GM12878 (cell line): ENCODE measurements at regions not wholly inside any gene's neighbourhood (a gene's known extent, or its start where the extent isn't known, plus 50 kb on each side); places are given as distances from the start of the nearest gene placed in this dataset.

Experiments used
- ATAC-seq: fragments of 200-7000 bp; cut with Tn5 transposase; 3 replicates; pipeline ENCODE4 v1.9.1; 2020; ENCODE audit warnings: mild to moderate bottlenecking, moderate library complexity
- BruUV-seq: library from RNA; stranded (reverse); fragments of 400-500 nt; replicated peaks from 2 replicates; lab custom pipeline; 2021; lab: Mats Ljungman, UMichigan
- CTCF ChIA-PET: fragments of 300-600 bp; sonication (Branson Sonifier 250); formaldehyde crosslinking; extraction: SDS; loops from one replicate; lab custom pipeline; 2021; ENCODE audit warnings: inconsistent platforms; lab: Yijun Ruan, JAX
- POLR2A ChIA-PET: fragments of 350-600 bp; formaldehyde crosslinking; extraction: SDS; loops from one replicate; lab custom pipeline; 2021; ENCODE audit warnings: inconsistent platforms; lab: Charles Lee
- RAD21 ChIA-PET: fragments of 300-600 bp; sonication (Branson Sonifier 250); formaldehyde crosslinking; loops from one replicate; lab custom pipeline; 2023; ENCODE audit warnings: antibody characterized with exemption; ENCODE audit not compliant: unreplicated experiment; lab: Charles Lee
- SMC1A ChIA-PET: fragments of 300-600 bp; sonication (Branson Sonifier 250); formaldehyde crosslinking; loops from one replicate; lab custom pipeline; 2023; ENCODE audit not compliant: unreplicated experiment, uncharacterized antibody; lab: Charles Lee
- DNase-seq: peaks from one replicate; pipeline ENCODE4 v3.0.0-alpha.2; 2011; ENCODE audit warnings: low read depth, low spot score
- FAIRE-seq: peaks from 3 replicates; lab custom pipeline; 2011; peaks lifted over from hg19 to GRCh38; lab: Jason Lieb, UNC
- H2AFZ ChIP-seq: 2 replicates; pipeline ENCODE4 v1.6.0; 2011; ENCODE audit warnings: low read depth, low read length, control low read depth; ENCODE audit not compliant: control insufficient read depth
- H3K27ac ChIP-seq: 2 replicates; pipeline ENCODE4 v1.5.1; 2011; ENCODE audit warnings: control low read depth; ENCODE audit not compliant: control insufficient read depth, insufficient read depth
- H3K27me3 ChIP-seq, 2 experiments: replicated peaks in 1 of 2; 2 replicates each; pipeline versions ENCODE4 v1.6.0 to v1.6.1; 2011; ENCODE audit warnings: low read length in 1 of 2; ENCODE audit not compliant: control insufficient read depth in 2 of 2, insufficient read depth in 2 of 2
- H3K36me3 ChIP-seq, 2 experiments: 2 replicates each; pipeline ENCODE4 v1.5.1; 2011; ENCODE audit warnings: low read length in 1 of 2; ENCODE audit not compliant: control insufficient read depth in 2 of 2, insufficient read depth in 2 of 2
- H3K4me1 ChIP-seq: 2 replicates; pipeline ENCODE4 v1.6.1; 2011; ENCODE audit warnings: mild to moderate bottlenecking, low read length, moderate library complexity, mixed read lengths; ENCODE audit not compliant: control insufficient read depth, insufficient read depth
- H3K4me2 ChIP-seq: 2 replicates; pipeline ENCODE4 v1.6.0; 2011; ENCODE audit warnings: control low read depth; ENCODE audit not compliant: control insufficient read depth, insufficient read depth
- H3K4me3 ChIP-seq: fragments of 200-600 bp; sonication (generic); 2 replicates; pipeline ENCODE4 v1.5.1; 2016
- H3K79me2 ChIP-seq: 2 replicates; pipeline ENCODE4 v1.6.0; 2011; ENCODE audit warnings: low read length; ENCODE audit not compliant: control insufficient read depth, insufficient read depth
- H3K9ac ChIP-seq: 2 replicates; pipeline ENCODE4 v1.8.0; 2011; ENCODE audit warnings: low read length, control low read depth, mixed read lengths; ENCODE audit not compliant: control insufficient read depth, insufficient read depth
- H3K9me3 ChIP-seq: replicated peaks from 3 replicates; pipeline ENCODE4 v1.5.1; 2011; ENCODE audit warnings: mild to moderate bottlenecking, low read length; ENCODE audit not compliant: control insufficient read depth, insufficient read depth
- H4K20me1 ChIP-seq: 2 replicates; pipeline ENCODE4 v1.6.0; 2011; ENCODE audit not compliant: control insufficient read depth, insufficient read depth
- ASH2L ChIP-seq: fragments of 300-600, 200-600 bp; sonication (generic); IDR thresholded peaks from 2 replicates; pipeline ENCODE4 v1.6.1; 2017; ENCODE audit warnings: low read depth, mild to moderate bottlenecking, borderline replicate concordance
- BACH1 ChIP-seq: fragments of 450-650 bp; IDR thresholded peaks from 2 replicates; pipeline ENCODE4 v1.6.1; 2017; ENCODE audit warnings: mild to moderate bottlenecking, borderline replicate concordance
- PAX5 ChIP-seq: IDR thresholded peaks from 2 replicates; pipeline ENCODE4 v1.6.1; 2011; ENCODE audit warnings: low read depth, low read length, borderline replicate concordance
- SREBF2 ChIP-seq: IDR thresholded peaks from 2 replicates; pipeline ENCODE4 v1.6.1; 2012; ENCODE audit warnings: mild to moderate bottlenecking, low read length
- STAT3 ChIP-seq: IDR thresholded peaks from 2 replicates; pipeline ENCODE4 v1.6.1; 2011; ENCODE audit warnings: low read depth, low read length, improper control_type of control experiment
- WGBS: methylation state at CpG from one replicate; pipeline ENCODE4 v1.1.6; 2016; ENCODE audit warnings: low lambda C conversion rate; ENCODE audit not compliant: insufficient replicate concordance, insufficient coverage; ENCODE audit errors: missing lambda C conversion rate; 5-methylcytosine and 5-hydroxymethylcytosine counted together
- in situ Hi-C: fragments of 300-500 bp; cut with MboI; formaldehyde crosslinking; loops from 9 replicates; pipeline ENCODE4 v1.14.3; 2018; ENCODE audit warnings: mixed read lengths
- intact Hi-C: fragments of 100-400 bp; cut with micrococcal nuclease; formaldehyde crosslinking; loops from one replicate; pipeline ENCODE4 v1.14.2; 2022; ENCODE audit not compliant: unreplicated experiment
- TF ChIP-seq, protein P1 (sequence below): fragments of 150-350 bp; IDR thresholded peaks from 2 replicates; pipeline ENCODE4 v1.6.1; 2014; ENCODE audit warnings: mild to moderate bottlenecking, low read depth, low read length
- TF ChIP-seq, protein P2 (sequence below): fragments of 450-650 bp; IDR thresholded peaks from 2 replicates; pipeline ENCODE4 v1.6.1; 2017; ENCODE audit warnings: mild to moderate bottlenecking, moderate library complexity
- TF ChIP-seq, protein P3 (sequence below): fragments of 450-650 bp; IDR thresholded peaks from 2 replicates; pipeline ENCODE4 v1.6.1; 2016; ENCODE audit warnings: mild to moderate bottlenecking

DNA sequence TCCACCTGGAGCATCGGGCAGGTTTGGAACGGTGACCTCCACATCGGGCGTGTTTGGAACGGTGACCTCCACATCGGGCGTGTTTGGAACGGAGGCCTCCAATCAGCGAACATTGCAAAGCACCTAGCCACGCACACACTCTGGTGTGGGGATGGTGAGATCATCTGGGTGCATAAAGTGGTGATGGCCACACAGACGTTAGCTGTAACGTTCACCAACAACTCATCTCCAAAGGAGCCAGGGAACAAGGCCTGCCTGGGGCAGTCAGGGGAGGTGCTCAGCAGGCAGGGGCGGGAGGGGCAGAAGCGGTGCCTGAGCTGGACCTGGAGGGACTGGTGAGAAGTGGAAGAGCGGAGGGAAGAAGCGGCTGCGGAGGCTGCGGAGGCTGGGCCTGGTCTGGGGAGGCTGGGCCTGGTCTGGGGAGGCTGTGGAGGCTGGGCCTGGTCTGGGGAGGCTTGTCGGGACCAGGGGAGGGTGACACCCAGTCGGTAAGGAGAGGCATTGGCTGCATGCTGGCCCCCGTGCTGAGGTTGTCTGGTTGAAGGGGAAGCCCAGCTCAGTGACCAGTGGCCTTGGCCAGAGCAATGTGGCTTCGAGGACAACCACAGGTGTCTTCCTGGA is 89.9 kb downstream of the PSMB1 start:
- no peaks in the 10 kb centered on the region for H4K20me1 ChIP-seq
- no peak overlapping the region for H2AFZ ChIP-seq
- H3K9me3 ChIP-seq: peaks cover 5% of the 10 kb centered on the region; the same call in 1 of the 3 replicates
- in situ Hi-C loops: no loop called here
- no peaks in the 10 kb centered on the region for H3K36me3 ChIP-seq
- WGBS: 64% methylated on average over 22 of the region's 22 CpGs
- RAD21 ChIA-PET: interaction anchor here (1.1 to 1.5 kb wide), 4 partner anchors 13 to 156 kb away, joined by 3 read pairs; no protein-coding TSS in a partner anchor
- intact Hi-C loops: no loop called here
- POLR2A ChIA-PET: interaction anchor here (1.4 to 2.9 kb wide), 2 partner anchors 11 to 12 kb away, joined by 3 to 20 read pairs; no protein-coding TSS in a partner anchor
- H3K4me1 ChIP-seq: peaks cover 15% of the 10 kb centered on the region
- H3K79me2 ChIP-seq: no peaks in the 10 kb centered on the region
- SMC1A ChIA-PET: interaction anchor here (1.0 to 1.8 kb wide), 4 partner anchors 14 to 54 kb away, joined by 3 to 6 read pairs (median 4); no protein-coding TSS in a partner anchor
- no peak overlapping the region for H3K4me3 ChIP-seq
- H3K4me2 ChIP-seq: no peak overlapping the region
- FAIRE-seq: no peak
- no TSS peak for BruUV-seq
- CTCF ChIA-PET: interaction anchor here (0.9 to 3.8 kb wide), 5 partner anchors 8 to 54 kb away, joined by 3 to 37 read pairs (median 4); no protein-coding TSS in a partner anchor
- no peak overlapping the region for H3K27ac ChIP-seq
- no peak for DNase-seq
- ATAC-seq: no peak
- TF ChIP-seq, protein P1, sequence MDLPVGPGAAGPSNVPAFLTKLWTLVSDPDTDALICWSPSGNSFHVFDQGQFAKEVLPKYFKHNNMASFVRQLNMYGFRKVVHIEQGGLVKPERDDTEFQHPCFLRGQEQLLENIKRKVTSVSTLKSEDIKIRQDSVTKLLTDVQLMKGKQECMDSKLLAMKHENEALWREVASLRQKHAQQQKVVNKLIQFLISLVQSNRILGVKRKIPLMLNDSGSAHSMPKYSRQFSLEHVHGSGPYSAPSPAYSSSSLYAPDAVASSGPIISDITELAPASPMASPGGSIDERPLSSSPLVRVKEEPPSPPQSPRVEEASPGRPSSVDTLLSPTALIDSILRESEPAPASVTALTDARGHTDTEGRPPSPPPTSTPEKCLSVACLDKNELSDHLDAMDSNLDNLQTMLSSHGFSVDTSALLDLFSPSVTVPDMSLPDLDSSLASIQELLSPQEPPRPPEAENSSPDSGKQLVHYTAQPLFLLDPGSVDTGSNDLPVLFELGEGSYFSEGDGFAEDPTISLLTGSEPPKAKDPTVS: no peak
- TF ChIP-seq ASH2L: no peak
- TF ChIP-seq SREBF2: no peak
- TF ChIP-seq, protein P2, sequence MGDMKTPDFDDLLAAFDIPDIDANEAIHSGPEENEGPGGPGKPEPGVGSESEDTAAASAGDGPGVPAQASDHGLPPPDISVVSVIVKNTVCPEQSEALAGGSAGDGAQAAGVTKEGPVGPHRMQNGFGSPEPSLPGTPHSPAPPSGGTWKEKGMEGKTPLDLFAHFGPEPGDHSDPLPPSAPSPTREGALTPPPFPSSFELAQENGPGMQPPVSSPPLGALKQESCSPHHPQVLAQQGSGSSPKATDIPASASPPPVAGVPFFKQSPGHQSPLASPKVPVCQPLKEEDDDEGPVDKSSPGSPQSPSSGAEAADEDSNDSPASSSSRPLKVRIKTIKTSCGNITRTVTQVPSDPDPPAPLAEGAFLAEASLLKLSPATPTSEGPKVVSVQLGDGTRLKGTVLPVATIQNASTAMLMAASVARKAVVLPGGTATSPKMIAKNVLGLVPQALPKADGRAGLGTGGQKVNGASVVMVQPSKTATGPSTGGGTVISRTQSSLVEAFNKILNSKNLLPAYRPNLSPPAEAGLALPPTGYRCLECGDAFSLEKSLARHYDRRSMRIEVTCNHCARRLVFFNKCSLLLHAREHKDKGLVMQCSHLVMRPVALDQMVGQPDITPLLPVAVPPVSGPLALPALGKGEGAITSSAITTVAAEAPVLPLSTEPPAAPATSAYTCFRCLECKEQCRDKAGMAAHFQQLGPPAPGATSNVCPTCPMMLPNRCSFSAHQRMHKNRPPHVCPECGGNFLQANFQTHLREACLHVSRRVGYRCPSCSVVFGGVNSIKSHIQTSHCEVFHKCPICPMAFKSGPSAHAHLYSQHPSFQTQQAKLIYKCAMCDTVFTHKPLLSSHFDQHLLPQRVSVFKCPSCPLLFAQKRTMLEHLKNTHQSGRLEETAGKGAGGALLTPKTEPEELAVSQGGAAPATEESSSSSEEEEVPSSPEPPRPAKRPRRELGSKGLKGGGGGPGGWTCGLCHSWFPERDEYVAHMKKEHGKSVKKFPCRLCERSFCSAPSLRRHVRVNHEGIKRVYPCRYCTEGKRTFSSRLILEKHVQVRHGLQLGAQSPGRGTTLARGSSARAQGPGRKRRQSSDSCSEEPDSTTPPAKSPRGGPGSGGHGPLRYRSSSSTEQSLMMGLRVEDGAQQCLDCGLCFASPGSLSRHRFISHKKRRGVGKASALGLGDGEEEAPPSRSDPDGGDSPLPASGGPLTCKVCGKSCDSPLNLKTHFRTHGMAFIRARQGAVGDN: peak; percentile 51; the same call in 1 of the 2 replicates
- TF ChIP-seq STAT3: no peak
- TF ChIP-seq, protein P3, sequence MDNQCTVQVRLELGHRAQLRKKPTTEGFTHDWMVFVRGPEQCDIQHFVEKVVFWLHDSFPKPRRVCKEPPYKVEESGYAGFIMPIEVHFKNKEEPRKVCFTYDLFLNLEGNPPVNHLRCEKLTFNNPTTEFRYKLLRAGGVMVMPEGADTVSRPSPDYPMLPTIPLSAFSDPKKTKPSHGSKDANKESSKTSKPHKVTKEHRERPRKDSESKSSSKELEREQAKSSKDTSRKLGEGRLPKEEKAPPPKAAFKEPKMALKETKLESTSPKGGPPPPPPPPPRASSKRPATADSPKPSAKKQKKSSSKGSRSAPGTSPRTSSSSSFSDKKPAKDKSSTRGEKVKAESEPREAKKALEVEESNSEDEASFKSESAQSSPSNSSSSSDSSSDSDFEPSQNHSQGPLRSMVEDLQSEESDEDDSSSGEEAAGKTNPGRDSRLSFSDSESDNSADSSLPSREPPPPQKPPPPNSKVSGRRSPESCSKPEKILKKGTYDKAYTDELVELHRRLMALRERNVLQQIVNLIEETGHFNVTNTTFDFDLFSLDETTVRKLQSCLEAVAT: peak; percentile 71
- TF ChIP-seq BACH1: no peak
- TF ChIP-seq PAX5: no peak
- H3K9ac ChIP-seq: no peak overlapping the region
- no peaks in the 10 kb centered on the region for H3K27me3 ChIP-seq
